GM13976 (cell line): ENCODE measurements at regions not wholly inside any gene's neighbourhood (a gene's known extent, or its start where the extent isn't known, plus 50 kb on each side); places are given as distances from the start of the nearest gene placed in this dataset.

ENCODE experiments used
- DNase-seq: peaks from one replicate; pipeline ENCODE4 v3.0.0; 2012; ENCODE audit warnings: low spot score
- CTCF ChIP-seq: IDR thresholded peaks from 2 replicates; pipeline ENCODE4 v1.5.1; 2012; ENCODE audit warnings: borderline replicate concordance, mild to moderate bottlenecking; ENCODE audit not compliant: insufficient read depth; ENCODE audit errors: extremely low read depth, missing control alignments, control extremely low read depth
- in situ Hi-C: fragments of 300-500 bp; cut with MboI; formaldehyde crosslinking; loops from one replicate; pipeline ENCODE4 v1.12.0; 2022; ENCODE audit warnings: low sequenced_read_pairs, mixed read lengths, inconsistent platforms; ENCODE audit not compliant: unreplicated experiment

GRCh38 chr12:105423237-105423636 is 92.7 kb downstream of the C12orf75 start:
- in situ Hi-C loops: loop anchor here (10.0 kb wide), 1 partner anchor 712 kb away; the partner anchor contains the start of gene NUAK1
- DNase-seq: no peak
- TF ChIP-seq CTCF: no peak

- no peak for TF ChIP-seq CTCF
- DNase-seq: no peak
- in situ Hi-C loops: loop anchor here (10.0 kb wide), 1 partner anchor 711 kb away; the partner anchor contains the start of gene NUAK1
Observed at GRCh38 chr12:105423921-105424320, 93.4 kb downstream of the C12orf75 start.

- TF ChIP-seq CTCF: no peak
- DNase-seq: no peak
- in situ Hi-C loops: loop anchor here (10.0 kb wide), 1 partner anchor 709 kb away; the partner anchor contains the start of gene NUAK1
Observed at GRCh38 chr12:105425254-105426174, 95.0 kb downstream of the C12orf75 start.

- DNase-seq: no peak
- in situ Hi-C loops: loop anchor here (10.0 kb wide), 1 partner anchor 708 kb away; the partner anchor contains the start of gene NUAK1
- TF ChIP-seq CTCF: no peak
Observed at GRCh38 chr12:105426766-105427165, 96.3 kb downstream of the C12orf75 start.

- no peak for DNase-seq
- in situ Hi-C loops: loop anchor here (10.0 kb wide), 1 partner anchor 707 kb away; the partner anchor contains the start of gene NUAK1
- TF ChIP-seq CTCF: no peak
Observed at GRCh38 chr12:105427883-105428282, 97.4 kb downstream of the C12orf75 start.

- in situ Hi-C loops: loop anchor here (10.0 kb wide), 1 partner anchor 706 kb away; the partner anchor contains the start of gene NUAK1
- no peak for TF ChIP-seq CTCF
- no peak for DNase-seq
Observed at GRCh38 chr12:105428793-105429395, 98.4 kb downstream of the C12orf75 start.
